DMS53 (cell line): ENCODE measurements at regions not wholly inside any gene's neighbourhood (a gene's known extent, or its start where the extent isn't known, plus 50 kb on each side); places are given as distances from the start of the nearest gene placed in this dataset.

Source experiments
- DNase-seq: peaks from one replicate; lab custom pipeline; 2025; lab: John Stamatoyannopoulos, UW

DNA sequence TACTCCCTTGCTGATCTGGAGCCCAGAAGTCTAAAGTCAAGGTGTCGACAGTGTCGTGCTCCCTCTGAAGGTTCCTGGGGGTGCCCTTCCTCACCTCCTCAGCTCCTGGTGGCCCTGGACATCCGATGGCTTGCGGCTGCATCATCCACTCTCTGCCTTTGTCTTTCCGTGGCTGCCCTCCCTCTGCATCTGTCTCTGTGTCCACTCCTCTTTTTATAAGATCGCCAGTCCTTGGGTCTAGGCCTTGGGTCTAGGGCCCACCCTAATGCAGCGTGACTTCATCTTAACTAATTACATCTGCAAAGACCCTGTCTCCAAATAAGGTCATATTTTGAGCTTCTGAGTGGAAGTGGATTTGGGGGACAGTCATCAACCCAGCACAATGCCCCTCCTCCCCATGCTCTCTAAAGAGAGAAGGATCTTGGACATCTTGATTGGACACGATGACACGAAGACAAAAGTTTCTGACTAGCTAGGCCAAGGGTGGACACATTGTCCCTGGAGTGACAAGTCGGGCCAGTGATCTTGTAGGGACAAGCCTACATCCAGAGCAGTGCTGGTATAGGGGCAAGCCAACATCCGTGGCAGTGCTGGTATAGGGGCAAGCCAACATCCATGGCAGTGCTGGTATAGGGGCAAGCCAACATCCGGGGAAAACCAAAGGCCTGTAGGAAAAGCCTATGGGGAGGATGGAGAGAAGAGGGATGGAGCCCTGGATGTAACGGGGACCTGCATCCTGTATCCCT lies 93.9 kb upstream of the DIO3 start:
- no peak for DNase-seq

DNA sequence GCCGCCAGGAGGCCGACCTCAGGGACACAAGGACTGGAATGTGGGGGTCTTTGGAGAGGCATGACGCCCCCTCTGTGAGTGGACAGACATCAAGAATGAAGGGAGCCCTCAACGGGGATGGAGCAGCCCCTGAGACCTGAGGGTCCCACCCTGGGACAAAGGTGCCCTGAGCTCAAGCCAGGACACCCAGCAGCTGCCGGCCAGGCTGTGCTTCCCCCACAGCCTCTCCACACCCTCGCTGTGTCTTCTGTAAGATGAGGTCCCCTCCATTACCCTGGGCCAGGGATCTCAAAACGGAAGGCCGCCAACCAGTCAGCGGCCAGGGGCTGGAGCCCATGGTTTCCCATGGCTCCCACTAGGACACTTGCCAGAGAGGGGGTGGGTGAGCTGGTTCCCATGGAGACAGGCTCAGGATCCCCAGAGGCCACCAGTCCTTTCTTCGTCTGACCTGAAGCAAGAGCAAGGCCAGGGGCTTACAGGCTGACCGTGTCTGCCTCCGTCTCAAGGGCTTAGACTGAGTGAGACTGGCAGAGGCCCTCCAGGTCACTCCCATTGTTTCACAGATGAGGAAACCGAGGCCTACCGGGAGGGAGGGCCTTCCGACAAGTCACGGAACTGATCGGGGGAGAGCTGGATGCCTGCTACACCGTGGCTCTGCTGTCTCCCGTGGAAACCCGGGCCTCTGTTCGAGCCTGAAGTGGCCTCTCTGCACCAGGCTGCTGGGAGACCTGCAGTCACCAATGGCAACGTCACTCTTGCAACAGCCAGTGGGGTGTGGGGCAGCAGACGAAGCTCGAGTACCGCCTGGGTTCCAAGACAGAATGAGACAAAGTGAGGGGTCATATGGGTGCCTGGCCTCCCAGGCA lies 91.7 kb upstream of the DIO3 start:
- DNase-seq = no peak

- no peak for DNase-seq
These were observed 91.0 kb upstream of the DIO3 start for GRCh38 chr14:101470266-101470665.

- DNase-seq = no peak
These were observed 89.4 kb upstream of the DIO3 start for GRCh38 chr14:101471723-101472517.

DNA sequence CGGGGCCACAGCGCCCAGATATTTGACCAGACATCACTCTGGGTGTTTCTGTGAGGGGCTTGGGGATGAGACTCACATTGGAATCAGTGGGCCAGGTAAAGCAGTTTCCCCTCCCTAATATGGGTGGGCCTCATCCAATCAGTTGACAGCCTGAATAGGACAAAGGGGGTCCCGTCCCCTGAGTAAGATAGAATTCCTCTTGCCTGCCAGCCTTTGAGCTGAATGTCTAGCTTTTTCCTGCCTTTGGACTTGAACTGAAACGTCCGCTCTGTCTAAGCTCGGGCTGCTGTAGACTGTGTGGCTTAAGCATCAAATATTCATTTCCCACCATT lies 88.8 kb upstream of the DIO3 start:
- no peak for DNase-seq

DNA sequence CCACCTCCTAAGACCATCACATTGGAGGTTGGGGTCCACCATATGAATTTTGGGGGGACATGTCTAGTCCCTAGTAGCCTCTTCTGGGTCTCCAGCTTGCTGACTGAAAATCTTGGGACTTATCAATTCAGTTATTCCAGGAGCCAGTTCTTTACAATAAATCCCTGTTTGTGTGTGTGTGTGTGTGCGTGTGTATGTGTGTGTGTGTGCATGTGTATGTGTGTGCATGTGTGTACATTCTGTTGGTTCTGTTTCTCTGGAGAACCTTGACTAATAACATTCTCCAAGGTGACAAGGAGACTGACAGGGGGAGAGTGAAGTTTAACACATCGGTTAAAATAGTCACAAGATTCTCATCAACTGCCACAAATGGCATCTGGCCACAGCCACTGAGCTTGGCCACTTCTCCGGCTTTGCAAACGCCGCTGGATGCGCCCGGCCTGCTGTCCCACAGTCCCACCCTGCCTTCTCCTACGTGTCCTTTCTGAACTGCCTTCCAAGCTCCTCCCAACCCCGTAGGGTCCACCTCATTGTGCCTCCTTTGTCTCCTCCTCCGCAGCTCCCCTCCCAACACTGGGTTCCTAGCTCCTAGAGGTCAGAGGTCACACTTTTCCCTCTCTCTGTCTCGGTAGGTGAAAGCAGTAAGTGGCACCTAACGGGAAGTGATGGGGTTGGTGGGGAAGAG lies 88.1 kb upstream of the DIO3 start:
- no peak for DNase-seq

DNA sequence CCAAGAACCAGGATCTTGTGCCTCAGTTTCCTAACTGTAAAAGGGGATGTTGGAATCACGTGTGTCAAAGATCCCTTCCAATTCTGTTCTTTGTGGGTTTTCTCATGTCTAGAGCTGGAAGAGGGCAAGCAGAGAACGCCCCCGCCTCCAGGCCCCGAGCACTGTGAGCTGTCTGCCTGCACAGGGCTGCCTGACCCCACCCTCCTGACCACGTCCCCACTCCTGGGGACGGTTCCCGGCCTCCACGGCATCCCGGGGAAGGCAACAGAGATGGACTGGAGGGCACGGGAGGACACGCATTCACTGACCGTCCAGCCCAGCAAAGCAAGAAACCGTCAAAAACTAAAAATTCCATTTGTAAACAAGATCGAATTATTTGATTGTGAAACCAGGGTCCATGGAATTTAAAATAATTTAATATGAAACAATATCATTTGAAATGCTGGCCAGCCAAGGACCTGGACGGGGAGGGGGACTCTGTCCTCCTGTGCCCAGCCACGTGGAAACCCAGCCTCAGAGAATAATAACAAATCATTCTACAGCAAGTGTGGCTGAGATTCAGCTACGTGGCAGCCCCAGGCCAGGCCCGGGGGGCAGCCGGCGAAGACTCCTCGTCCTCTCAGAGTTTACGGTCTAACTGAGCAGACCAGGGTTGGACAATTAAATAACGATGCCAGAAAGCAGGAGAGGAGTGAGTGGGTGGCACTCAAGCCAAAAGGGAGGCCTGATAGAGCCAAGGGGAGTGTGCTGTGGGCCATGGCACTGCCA lies 87.3 kb upstream of the DIO3 start:
- no peak for DNase-seq

DNA sequence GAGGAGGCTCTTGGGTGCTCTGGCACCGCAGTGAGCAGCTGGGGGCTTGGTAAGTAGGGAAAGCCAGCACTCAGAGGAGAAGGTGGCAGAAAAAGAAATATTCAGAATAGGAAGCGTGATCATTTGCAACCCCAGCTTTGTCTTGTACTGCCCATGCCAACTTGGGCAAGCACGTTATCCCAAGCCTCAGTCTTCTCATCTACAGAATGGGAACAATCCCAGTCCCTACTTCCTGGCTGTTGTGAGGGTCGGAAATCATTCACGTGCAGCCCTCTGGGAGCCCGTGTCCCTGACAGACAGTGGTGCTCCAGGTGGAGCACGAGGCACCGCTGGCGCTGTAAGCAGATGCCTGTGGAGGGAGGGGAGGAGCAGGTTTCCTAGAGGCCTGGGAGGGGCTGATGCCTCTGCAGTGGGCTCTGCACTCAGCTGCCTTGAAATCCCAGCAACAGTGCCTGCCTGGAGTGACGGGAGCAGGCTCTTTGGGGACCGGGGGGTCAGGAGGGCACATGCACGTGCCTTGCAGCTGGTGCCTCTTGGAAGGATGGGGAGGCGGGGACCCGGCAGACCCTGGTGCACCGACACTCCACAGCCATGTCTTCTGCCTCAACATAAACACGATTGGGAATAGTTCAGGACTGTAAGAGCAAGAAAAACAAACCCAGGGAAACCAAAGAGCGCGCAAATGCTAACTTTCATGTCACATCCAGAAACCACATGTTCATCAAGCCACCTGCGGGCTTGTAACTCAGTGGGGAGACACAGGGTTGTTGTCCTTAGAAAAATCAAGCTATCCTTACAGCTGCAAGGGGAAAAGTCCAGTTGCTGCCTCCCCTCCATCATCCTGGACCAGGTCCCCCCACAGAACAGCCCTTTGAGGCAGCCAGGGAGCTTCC lies 86.5 kb upstream of the DIO3 start:
- DNase-seq = no peak

DNA sequence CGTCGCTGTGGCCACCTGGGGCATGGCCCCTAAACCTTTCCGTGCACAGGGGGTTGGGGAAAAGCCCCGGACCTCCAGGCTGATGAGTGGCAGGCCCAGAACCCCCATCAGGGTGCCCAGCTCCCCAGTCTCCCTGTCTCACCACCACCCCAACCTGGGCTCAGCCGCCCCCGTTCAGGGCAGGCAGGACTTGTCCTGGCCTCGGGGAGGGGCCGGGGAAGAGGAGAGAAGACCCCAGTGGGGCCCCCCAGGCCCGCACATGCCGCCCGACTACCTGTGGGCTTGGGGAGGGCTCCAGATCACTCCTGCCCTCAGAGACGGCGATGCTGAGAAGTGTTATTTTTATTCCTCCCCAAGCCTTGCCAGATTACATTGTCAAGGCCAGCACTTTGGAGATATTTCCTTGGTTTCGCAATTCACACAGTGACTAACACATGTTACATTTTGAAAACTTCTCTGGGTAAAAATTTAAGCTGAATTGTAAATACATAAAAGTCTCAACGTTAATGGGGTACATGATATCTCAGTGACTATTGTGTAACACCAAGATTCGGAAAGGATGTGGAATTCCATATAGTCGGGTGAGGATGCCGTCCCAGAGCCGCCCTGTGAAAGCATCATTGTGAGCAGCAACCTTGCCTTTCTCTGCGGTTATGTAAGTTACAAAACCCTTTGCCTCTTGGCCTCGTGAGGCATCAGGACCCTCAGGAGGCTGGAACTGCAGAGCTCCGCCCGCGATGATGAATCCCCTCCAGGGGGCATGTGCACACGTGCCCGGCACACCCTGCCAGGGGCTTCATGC lies 85.6 kb upstream of the DIO3 start:
- no peak for DNase-seq

DNA sequence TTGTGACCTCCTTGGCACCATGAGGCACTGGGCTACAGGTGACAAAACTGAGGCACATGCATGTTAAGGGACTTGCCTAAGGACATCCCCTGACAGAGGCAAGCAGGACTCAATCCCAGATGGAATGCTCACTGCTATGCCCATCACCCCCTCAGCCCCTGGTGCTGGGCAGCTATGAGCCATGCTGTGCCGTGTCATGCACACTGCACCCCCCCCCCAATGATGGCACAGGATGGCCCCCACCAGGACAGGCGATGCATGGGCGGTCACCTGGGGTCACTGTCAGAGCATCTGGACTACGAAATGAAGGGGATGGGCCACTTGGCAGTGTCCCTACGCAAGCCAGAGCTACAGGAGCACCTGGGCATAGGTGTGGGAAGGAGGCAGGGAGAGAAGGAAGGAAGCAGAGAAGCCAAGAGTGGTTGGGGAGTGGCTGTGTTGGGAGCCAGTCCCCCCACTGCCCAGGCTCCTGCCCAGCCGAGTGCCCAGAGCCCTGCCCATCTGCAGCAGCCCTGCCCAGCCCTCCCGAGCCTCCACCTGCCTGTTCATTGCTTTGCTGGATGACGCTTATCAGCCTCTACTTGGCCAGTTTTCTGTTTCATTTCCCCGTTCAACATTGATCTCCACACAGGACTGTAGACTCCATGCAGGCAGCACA lies 84.9 kb upstream of the DIO3 start:
- no peak for DNase-seq

- no peak for DNase-seq
These were observed 84.3 kb upstream of the DIO3 start for GRCh38 chr14:101476916-101477553.

GRCh38 chr14:101477648-101478047 lies 83.6 kb upstream of the DIO3 start:
- no peak for DNase-seq

- no peak for DNase-seq
These were observed 83.2 kb upstream of the DIO3 start for GRCh38 chr14:101478096-101478495.

DNA sequence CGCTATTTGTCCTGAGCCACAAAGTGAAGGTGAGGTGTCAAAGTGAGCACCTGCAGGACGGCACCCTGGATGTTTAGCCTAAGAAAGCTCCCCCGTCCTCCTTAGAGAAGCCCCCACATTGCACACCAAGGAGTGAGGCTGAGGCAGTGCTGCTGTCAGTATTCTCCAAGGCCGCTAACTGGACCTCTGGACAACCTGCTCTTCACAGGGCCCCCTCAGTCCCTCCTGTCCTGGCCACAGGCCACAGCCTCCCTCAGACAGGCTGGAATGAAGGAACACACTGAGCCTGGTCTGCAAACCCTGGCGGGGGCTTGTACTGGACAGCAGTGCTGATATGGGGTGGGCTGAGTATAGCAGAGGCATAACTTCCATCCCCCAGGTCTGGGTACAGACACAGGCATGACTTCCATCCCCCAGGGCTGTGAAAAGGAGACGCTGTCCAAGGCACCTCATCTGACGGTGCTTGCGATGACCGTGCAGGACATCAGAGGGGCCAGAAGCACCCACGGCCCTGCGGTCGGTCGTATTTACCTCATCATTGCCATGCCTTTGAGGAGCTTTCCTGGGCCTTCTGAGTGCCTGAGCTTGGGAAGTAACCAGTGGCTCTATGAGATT lies 82.4 kb upstream of the DIO3 start:
- DNase-seq = no peak

- no peak for DNase-seq
These were observed 81.1 kb upstream of the DIO3 start for GRCh38 chr14:101480022-101480746.

GRCh38 chr14:101480747-101481530 lies 80.4 kb upstream of the DIO3 start:
- no peak for DNase-seq

DNA sequence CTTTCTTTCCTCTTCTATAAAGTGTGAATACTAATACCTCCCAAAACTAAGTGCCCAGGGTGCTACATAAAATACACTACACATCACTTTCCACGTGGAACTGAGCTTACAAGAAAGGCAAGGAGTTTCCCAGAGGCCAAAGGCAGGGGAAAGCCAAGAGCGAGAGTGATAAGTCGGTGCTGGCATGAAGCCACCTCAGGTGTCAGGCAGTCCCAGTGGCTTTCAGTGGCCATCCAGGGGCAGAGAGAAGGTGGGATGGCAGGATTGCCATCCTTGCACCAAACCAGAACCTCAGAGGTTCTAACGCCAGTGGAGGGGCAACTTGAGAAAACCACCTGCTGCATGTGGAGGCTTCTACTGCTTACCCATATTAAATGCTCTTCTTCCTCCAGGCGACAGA lies 79.7 kb upstream of the DIO3 start:
- no peak for DNase-seq
